ENCODE measurements at regions not wholly inside any gene's neighbourhood (a gene's known extent, or its start where the extent isn't known, plus 50 kb on each side); places are given as distances from the start of the nearest gene placed in this dataset.
A peak's percentile ranks its signal among the peaks of the same experiment; 100 is the strongest.
"Not testable (repeated sequence)": the region's sequence is repeated elsewhere in the genome, so short reads cannot be mapped to it uniquely, and the experiment has no call there.

DNA sequence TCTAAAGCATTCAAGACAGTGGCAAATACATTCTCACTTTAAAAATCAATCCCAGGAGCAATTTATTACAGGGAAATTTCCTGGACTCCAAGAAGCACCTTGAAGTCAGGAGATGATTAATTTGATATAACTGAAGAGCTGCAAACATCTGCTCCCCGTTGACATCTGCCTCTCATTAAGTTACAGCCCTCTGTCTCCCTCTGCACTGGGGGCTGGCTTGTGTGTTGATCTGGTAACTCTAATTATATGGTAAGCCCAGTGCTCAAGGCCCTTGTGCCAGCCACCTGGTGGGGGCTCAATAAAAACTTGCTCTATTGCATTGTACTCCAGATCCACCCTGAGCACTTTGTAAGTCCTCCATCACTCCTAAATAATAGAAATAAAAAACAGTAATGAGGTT, 131.1 kb upstream of the ZNF462 start:
- no peak for DNase-seq

DNA sequence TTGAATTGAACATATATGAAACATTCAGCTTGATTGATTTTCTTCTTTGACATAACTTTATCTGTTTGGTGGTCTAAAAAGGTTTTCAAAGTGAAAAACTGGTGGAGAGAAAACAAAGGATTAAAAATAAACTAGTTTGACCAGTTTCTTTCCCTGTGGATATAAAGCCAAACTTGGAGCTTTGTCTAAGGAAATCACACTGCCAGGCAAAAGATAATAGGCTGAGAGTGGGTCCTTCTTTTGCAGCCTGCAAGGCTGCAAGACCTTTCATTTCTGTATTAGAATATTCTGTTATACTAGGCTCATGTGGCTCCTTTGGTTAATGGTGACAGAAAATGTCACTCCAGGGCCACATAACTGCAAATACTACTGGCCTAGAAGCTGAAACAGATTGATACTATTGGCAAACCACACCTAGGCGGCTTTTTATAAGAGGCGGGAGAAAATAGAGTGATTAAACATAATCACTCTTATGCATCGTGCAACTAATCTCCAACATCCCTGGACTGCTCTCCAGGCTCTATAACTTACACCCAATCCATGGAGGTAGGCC, 129.1 kb upstream of the ZNF462 start:
- no peak for DNase-seq

DNA sequence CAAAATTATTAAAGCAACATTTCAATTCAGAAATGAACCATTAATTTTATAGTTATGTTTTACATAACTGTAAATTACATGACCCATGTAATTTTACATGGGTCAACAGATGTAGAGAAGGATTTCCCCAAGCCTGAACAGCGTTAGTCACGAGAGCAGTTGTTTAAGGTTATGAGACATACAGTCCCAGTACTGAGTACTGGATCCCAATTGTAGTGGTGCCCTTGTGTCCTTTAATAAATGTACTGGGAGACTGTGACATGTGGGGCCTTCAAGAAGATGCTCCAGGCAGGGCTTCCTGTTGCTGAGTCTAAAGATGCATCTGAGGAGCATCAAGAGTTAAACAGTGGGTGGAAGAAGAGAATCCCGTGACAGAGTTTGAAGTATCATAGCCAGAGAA, 125.5 kb upstream of the ZNF462 start:
- no peak for DNase-seq

DNA sequence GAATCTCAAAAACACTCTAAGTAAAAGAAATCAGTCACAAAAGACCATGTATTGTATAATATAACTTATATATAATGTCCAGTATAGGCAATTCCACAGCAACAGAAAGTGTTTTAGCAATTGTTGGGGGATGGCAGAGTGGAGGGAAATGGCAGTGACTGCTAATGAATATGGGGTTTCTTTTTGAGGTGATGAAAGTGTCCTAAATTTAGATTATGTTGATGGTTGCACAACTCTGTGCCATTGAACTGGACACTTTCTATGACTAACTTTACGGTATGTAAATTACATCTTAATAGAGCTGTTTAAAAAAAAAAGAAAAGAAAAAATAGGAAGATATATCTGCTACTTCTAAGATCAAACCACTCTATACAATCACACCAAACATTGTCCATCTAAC, 124.9 kb upstream of the ZNF462 start:
- no peak for DNase-seq

DNA sequence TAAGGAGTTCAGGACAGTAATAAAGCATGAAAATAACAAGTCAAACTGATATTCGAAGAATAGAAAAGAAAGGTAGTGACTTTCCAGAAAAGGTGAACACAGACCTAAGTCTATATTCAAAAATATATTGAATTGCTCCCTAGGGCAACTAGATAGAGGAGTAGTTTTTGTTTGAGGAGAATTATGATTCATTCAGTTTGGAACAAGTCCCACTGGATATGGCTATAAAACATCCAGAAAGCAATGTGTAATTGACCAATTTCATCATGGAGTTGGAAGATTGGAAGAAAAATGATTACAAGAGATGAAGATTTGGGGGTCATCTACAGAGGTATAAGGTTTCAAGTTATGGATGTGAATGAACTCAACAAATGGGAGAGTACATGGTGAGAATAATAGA, 117.5 kb upstream of the ZNF462 start:
- no peak for DNase-seq

DNA sequence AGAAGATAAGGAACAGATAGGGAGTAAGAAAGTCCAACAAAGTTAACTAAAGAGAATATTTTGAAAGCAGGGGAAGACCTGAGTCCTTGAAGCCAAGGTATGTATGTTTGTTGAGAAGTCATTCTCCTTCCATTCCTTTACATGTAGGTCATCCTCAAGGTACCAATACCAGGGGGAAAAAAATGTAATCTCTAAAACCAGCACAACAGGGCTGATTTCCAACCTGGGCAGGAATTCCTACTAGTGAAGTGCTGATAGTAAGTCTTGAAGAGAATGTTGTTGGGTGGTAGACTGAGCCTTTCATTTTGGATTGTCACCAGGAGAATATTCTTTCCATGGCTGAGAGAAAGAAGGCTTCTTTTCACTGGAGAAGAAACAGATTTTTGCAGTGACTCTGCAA, 117.1 kb upstream of the ZNF462 start:
- no peak for DNase-seq

DNA sequence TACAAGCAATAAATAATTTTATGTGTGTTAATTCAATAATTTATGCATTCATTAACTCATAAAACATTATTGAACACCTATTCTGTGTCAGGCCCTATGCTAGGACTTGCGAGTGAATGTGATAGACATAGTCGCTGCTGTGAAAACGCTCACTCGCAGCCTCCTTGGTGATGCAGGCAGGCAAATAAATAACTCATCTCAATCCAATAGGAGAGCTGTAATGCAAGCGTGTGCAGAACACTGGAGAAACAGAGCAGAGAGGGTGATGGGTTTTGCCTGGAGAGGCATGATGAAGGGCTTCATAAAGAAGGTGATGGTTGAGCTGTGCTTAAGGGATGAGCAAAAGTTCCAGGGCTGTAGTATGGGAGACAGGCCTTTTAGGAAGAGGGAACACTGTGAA, 111.3 kb upstream of the ZNF462 start:
- no peak for DNase-seq

DNA sequence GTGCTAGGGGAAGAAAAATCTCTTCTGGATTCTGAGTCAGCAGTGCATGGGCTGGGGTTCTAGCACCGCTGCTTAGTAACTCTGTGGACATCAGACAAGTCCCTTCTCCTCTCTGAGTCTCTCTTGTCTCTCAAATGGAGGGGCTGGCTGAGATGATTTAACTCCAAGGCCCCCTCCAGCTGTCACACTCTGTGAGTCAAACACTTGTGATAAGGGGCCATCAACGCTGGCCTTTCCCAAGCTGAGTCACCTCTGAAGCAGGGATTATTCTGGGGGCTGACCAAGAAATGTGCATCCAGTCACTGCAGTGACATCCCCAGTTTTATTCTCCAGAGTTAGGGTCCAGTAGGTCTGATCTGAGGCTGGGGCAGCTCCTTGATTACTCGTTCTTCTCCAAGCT, 110.4 kb upstream of the ZNF462 start:
- DNase-seq: no peak

DNA sequence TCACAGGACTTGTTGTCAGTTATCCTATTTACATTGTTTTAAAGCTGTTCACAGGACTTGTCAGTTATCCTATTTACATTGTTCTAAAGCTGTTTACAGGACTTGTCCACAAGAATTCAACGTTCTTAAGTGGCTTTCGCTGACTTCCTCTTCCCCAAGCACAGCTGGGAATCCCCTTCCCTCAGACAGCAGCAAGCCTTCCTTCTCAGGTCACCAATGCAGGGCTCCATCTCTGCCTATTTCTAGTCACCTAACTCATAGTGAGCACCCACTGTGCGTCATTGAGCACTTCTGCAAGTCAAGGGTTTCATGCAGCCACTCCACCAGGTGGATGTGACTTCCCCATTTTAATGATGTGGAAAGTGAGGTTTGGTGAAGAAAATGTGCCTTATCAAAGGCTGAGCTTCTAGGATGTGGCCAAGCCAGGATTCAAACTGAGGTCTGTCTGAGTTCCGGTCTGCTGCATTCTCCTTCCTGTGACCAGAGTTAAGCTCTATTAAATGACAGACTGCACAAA, 109.8 kb upstream of the ZNF462 start:
- no peak for DNase-seq

DNA sequence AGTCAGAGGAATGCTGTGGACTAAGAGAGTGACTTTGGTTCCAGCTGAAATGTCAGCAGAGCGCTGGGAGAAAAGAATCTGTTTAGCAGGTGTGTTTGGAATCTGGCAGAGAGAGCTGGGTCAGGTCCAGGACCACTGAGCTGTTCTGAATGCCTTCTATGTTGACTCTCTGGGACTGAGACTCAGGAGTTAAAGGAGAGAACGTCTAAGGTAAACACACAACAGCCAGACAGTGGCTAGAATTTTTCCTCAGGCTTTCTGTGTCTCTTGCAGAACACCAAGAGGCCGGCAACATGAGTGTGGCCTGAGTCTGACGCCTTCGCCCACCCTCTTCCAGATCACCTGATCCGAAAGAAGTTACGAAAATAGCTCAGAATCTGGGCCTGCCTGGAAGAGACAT, 107.2 kb upstream of the ZNF462 start:
- no peak for DNase-seq

DNA sequence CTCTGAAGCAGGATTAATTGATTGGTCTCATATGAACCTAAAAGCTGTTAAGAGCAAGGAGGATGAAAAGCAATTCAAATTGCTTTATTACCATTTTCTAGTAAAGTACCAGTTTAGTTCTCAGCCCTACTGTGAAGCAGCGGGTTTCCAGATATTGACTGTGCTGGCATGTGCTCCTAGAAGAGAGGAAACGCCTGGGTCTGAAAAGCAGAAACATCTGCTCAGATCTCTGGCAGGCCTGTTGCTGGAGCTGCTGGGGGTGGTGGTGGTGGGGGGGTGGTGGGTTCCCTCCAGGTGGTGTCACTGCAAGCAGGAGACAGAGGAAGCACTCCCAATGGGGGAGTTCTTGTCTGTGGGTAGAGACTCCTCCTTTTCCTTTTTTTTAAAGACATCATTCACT, 105.5 kb upstream of the ZNF462 start:
- DNase-seq: no peak

DNA sequence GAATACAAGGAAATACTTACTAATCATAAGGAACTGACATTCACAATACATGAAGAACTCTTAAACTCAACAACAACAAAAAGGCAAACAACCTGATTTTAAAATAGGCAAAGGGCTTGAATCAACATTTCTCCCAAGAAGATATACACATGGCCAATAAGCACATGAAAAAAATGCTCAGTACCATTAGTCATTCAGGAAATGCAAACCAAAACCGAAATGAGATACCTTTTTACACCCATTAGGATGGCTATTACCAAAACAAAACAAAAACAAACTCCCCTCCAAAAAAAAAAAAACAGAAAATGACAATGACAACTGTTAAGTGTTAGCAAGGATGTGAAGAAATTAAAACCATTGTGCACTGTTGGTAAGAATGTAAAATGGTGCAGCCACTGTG, 104.1 kb upstream of the ZNF462 start:
- no peak for DNase-seq

DNA sequence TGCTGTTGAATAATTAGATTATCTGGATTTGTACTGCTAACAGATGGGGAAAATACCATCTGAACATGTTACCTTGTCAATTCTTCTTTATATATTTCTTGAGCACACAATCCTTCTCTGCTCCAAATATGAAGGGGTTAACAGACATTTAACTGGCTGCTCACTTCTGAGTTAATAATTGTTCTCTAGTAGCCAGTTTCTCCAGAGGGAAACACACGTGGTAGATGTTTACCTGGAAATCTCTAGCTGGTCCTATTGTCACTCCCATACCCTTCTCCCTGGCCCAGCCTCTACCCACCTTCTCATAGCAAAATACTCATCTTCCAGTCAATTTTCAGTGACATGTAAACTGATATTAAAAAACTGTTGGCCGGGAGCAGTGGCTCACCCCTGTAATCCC, 101.5 kb upstream of the ZNF462 start:
- no peak for DNase-seq

DNA sequence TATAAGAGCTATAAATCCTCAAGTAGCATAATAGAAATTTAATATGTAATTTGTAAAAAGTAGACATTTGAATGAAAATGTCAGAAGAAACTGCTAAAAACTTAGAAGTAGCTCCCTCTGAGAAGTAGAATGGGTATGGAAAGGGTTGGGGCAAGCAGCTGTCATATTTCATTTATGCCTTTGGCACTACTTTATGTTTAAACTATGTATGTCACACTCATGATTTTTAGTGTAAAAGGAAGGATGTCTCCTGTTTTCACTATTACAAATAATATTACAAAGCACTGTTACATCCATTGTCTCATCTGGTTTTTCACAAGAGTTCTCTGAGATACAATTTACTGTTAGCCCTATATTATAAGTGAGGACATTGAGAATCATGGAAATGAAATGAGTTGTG, 96.3 kb upstream of the ZNF462 start:
- DNase-seq: no peak

DNA sequence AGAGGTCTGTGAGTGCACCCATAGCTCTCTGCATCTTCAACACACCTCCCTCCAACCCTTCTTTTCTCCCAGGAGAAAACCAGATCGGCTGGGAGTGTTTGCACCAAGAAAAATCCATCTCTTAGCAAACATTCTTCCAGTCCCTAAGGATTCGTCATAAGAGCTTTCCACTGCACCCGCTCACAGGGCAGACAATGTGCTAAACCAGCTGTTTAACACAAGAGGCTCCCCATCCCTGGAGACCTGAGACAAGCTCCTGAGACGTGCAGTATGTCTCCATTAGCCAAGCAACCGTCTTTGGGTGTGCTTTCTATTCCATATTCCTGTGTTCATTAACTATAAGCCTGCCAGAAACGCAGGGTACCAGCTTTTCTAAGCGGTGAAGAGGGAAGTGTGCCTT, 93.6 kb upstream of the ZNF462 start:
- peak; percentile 1 for DNase-seq

DNA sequence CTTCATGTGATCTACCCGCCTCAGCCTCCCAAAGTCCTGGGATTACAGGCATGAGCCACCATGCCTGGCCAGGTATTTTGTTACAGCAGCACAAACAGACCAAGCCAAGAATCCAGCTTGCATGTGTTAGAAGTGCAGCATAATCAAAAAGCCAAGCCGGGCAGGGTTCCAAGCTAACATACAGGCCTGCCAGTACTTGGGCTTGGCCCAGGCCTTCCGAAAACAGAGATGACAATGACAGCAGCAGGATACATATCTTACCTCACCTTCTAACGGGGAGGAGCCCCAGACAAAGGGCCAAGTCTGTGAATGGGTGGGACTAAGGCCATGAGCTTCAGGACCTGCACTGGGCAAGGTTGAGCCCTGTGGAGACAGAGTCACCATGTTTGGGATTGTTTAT, 91.4 kb upstream of the ZNF462 start:
- DNase-seq: no peak

DNA sequence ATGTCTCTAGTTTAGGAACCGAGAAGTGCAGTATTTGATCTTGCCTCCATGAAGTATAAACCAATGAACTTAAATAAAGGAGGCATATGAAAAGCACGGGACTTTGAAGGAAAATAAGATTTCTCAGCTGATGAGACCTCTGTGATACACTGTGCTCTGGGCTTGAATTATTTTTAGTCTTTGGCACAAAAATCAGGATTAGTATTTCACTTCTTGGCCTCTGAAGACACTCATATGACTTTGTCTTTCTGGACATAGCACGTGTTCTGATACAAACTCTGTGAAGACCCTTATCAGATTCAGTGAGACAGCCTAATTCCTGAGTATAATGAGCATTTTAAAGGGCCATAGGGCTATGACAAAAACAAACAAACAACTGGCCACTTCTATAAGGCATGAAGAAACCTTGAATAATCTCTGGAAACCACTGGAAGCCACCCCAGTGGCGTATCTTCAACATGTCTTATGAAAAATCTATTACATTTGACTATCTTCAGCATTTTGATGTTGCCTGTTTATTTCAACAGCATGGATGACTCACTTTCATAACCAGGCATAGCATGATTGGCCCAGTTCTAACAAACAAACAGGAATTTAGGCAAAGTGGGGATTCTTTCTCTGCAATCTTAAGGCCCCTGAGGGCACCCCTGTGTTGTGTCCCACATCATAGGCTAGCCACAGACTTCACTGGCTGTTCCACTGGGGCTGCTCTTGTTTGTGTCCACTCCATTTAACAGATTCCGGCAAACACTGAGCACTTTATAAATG, 90.3 kb upstream of the ZNF462 start:
- DNase-seq: no peak

DNA sequence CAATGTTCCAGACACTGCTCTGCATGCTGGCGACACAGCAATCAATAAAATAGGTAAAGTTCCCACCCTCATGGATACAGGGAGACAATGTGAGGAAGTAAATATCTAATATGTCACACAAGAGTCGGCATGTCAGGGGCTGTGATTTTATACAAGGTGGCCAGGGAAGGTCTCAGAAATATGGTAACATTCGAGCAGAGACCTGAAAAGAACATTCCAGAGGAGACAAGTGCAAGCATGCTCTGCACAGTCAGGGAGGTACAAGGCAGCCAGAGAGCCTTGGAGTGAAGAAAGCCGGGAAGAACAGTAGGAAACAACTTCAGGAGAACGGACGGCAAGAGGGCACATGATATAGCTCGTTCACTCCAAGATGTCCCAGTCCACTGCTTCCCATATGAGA, 89.2 kb upstream of the ZNF462 start:
- DNase-seq: no peak

DNA sequence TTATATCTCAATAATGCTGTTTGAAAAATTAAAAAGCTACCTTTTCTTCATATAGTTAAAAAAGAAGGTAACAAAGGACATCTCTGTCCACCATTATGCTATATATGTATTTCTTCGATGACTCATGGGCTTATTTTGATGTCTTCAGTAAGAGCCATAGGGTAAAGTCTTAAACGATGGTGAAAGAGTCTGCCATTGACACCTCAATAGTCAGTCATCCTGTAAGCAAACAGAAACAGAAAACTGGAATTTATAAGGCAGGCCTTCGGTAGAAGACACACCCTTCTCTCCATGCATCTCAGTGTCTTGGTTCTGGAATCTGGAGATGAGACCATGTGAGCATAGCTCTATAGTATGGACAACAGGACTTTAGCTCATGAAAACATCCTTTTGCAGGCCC, 87.0 kb upstream of the ZNF462 start:
- DNase-seq: no peak

DNA sequence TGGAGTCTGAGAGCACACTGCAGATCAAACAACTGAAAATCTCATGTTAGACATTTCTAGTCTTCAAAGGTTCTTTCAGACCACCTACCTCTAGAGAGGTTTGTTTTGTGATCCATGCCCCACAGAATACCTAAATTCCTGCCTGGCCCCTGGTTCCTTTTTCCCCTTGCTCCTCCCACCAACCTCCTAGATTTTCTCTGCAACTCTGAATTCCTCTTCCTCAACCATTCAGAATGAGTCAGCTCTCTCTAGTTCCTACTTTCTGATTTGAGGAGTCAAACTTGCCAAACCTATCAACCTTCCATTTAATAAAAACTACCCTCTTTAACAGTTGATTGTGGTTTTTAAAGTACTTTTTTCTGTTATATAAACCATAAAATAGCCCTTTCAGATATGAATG, 83.2 kb upstream of the ZNF462 start:
- DNase-seq: no peak

DNA sequence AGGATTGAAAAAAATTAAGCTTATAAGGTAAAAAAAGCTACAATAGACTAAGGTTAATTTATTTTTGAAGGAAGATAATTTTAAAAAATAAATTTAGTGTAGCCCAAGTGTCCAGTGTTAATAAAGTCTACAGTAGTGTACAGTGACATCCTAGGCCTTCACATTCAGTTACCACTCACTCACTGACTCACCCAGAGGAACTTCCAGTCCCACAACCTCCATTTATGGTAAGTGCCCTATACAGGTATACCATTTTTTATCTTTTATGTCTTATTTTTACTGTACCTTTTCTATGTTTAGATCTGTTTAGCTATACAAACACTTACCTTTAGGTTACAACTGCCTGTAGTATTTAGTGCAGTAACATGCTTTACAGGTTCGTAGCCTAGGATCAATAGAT, 79.8 kb upstream of the ZNF462 start:
- no peak for DNase-seq

DNA sequence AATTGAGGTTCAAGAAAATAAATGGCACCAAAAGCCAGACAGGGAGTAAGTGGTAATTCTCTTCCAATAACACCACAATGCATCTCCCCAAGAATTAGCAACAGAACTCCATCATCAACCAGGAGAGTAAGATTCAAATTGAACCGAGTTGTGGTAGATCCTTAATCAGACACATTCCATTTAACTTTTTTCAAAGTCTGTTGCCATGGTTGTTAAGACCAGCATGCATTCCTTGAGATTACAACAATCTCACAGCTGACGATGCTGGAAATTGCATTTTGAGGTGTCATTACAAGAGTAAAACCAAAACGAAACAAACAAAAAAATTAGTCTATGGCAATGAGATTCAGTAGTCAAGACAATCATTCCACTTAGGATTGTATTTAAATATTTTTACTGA, 78.9 kb upstream of the ZNF462 start:
- no peak for DNase-seq

DNA sequence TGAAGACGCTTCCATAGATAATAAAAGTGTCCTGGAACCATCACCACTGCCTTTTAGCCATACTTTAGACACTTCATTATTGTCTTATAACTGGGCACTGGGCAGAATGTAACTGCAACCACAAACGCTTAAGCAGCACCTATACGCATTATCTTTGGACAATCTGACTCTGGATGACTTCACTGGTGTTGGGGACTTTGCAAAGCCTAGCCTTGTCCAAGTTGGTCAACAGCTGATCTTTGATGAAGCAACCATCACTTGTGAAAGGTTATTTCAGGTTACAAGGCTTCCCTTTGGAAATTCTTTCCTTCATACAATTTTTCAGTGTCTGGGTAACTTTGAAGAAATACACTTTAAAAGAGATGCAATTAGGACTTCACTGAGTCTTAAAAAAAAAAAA, 77.8 kb upstream of the ZNF462 start:
- DNase-seq: no peak

DNA sequence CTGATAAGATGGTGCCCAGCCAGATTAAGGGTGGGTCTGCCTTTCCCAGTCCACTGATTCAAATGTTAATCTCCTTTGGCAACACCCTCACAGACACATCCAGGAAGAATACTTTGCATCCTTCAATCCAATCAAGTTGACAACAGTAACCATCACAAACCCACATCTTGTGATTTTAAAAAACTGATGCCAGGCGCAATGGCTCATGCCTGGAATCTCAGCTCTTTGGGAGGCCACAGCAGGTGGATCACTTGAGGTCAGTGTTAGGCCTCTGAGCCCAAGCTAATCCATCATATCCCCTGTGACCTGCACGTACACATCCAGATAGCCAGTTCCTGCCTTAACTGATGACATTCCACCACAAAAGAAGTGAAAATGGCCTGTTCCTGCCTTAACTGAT, 74.9 kb upstream of the ZNF462 start:
- not testable (repeated sequence) for DNase-seq

DNA sequence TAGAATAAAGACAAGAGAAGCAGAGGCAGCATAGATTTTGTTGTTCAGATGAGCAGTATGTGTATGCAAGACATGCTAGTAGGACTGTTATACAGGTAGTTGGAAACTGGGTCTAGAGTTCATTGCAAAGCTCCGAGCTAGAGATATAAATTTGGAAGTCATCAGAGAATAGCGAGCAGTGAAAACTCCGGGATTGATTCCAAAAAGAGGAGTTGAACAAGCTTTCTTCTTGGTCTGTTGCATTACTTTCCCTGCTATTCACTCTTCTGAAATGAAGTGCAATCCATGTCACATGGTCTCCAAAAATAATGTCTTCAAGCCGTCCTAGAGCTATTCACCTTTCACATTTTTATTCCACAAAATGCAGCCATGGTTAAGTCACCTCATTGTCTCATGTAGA, 67.9 kb upstream of the ZNF462 start:
- no peak for DNase-seq
